Stimulated activated CD4-positive, alpha-beta T cell treated with anti-CD3 and anti-CD28 coated beads, Interleukin-1b, Interleukin-23, amount 100 ng/mL, for 4 hours (primary cell): ENCODE measurements at regions not wholly inside any gene's neighbourhood (a gene's known extent, or its start where the extent isn't known, plus 50 kb on each side); places are given as distances from the start of the nearest gene placed in this dataset.
"Not testable (repeated sequence)": the region's sequence is repeated elsewhere in the genome, so short reads cannot be mapped to it uniquely, and the experiment has no call there.

ENCODE experiments used
- DNase-seq, 2 donors: peaks; one replicate each; pipeline ENCODE4 v3.0.0-alpha.2; 2020; ENCODE audit warnings: low read depth in 2 of 2

DNA sequence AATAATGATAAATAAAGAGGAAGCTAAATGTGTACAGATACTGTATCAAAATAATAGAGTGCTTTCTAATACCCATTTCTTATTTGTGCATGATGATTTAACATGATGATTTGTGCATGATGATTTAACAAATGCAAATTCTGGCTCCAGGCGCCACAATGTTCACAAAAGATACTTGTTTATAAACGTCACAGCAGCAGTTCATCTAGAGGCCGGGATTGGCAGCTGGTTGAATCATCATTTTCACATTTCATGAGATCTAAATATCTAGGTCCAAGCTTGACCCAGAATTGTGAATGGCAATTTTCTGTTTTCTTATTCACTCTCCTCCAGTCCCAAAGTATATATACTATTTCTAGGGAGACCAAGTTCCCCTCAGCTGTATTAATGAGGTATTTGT lies 322.0 kb downstream of the SUCLG1 start:
- no peak for DNase-seq

DNA sequence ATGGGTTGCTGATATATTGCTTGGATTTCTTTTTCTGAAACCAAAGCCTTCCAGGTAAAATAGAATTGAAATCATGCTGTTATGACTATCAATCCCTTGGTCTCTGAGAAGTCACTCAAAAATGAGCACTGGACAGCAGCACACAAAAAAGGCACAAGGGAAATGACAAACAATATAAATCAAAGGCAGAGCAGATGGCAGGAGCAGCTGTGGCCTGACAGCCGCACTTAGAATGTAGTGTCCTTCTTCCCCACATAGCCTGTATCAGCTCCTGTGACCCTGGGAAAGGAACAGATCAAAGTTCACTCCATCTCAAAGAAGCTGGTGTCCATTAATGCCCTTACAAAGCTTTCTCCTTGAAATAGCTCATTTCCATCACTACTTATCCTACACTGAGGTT lies 326.7 kb downstream of the SUCLG1 start:
- no peak for DNase-seq

DNA sequence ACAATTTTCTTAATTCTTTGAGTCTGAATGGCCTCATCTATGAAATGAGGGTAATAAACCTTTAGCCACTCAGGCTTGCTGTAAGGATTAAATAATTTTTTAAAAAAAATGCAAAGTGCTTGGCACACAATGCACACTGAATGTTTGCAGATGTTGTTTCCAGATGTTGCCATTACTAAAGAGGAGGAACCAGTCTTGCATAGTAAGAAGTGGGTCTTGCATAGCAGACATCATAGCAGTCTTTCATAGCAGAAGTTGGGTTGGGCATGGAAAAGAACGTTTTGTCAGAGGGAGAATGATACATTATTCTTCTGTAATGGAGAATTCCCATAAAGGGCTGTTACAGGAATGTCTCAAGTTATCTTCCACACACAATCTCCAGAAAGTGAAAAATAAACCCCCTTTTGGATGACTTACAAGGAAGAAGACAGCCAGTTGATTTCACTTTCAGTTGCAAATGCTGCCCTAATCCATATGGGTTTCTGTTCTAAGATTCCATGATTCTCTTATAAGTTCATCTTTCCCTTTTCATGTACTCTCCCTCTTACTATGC lies 327.7 kb downstream of the SUCLG1 start:
- DNase-seq, result no peak

DNA sequence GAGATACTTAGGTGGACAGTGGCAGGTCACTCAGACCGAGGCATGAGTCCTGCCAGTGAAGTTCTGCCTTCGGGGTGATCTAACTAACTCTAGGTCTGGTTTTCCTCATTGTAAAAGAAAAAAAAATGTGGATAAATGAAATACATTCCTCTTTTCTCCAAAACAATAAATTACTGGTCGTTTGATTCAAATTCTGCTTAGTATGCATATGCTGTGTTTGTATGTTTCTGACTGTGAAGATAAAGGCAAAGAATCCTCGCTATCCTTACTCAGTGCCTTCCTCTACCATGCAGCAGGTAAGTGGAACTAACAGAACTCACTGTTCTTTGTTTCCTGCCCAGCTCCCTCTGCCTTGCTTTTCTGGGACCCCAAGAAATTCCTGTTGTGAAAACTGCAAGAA lies 330.1 kb downstream of the SUCLG1 start:
- DNase-seq, result no peak

DNA sequence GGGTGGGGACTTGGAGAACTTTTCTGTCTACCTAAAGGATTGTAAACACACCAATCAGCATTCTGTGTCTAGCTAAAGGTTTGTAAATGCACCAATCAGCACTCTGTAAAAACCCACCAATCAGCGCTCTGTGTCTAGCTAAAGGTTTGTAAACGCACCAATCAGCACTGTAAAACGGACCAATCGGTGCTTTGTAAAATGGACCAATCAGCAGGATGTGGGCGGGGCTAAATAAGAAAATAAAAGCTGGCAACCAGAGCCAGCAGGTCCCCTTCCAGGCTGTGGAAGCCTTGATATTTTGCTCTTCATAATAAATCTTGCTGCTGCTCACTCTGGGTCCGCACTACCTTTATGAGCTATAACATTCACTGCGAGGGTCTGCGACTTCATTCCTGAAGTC lies 331.3 kb downstream of the SUCLG1 start:
- not testable (repeated sequence) for DNase-seq

DNA sequence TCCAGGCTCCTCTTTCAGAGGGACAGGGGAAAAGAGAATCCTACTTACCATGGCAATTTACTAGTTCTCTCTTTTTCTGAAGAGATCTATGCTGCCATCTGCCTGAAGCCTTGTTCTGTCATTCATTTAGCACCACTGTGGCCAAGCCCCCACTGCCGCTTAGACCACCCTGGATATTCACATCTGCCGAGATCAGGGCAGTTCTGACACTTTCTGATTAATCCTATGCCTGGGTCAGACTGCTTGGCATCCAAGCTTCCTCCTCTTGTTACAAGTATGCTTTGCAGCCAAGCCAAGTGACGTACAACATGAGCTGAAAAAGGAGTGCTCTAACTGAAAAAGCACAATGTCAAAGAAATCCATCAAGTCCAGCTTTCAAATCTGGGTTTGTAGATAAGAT lies 332.6 kb downstream of the SUCLG1 start:
- no peak for DNase-seq

DNA sequence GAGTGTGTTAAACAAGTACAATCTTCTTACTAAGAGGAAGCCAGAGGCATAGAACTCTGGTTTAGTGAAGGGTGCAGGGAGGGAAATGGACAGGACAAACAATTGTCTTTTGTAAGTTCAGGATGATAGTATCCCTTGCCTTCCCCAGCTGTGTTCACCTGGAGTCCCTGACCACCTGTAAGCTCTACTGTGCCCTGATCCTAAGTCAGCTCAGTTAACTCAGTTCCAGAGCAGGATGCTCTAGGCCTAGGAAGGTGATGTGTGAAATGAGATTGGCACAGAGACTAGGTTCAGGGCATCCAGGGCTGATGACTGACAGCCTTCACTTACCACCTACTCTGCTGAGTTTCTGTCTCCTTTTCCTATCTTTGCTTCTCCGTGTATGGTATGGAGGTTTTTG lies 333.0 kb downstream of the SUCLG1 start:
- no peak for DNase-seq

DNA sequence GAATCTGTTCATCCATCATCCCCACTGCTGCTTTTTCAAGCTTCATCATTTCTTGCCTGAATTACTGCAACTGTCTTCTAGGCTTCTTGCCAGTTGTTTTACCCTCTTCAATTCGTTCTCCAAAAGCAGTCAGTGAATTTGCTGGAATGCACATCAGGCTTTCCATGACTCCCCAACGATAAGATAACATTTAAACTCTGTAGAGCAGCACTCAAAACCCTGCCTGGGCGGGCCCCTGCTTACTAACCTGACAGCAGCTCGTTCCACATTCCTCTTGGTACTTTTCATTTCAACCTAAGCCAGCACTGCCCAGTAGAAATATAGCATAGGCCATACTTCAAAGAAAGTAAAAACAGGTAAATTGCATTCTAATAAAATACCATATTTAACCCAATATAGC lies 342.9 kb downstream of the SUCLG1 start:
- no peak for DNase-seq

DNA sequence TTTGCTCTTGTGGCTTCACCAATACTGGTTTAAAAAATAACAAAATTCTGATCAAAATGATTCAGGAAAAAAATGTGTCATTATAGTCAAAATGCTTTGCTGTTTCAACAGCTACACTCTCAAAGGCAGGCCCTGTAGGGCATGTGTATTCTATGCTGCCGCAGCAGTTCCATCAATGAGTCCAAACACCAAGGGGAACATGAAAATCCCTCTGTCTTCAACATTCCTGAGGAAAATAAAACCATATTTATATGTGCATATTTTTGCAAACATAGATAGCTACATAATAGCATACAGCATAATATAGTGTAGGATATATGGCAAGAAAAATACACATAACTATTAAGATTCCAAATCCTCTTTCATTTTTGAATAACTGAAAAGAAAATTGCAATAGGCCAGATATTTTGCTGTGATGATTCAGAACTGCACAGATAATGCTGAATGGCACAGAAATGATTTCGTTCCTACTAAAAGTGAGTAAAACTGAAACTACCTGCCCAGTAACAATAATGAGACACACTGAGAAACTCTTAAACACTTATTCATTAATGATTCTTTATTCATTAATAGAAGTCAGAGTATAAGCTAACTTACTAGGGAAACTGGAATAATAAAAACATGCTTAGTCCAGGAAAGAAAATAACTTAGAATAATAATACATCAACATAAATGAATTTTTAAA lies 343.8 kb downstream of the SUCLG1 start:
- DNase-seq, result no peak

DNA sequence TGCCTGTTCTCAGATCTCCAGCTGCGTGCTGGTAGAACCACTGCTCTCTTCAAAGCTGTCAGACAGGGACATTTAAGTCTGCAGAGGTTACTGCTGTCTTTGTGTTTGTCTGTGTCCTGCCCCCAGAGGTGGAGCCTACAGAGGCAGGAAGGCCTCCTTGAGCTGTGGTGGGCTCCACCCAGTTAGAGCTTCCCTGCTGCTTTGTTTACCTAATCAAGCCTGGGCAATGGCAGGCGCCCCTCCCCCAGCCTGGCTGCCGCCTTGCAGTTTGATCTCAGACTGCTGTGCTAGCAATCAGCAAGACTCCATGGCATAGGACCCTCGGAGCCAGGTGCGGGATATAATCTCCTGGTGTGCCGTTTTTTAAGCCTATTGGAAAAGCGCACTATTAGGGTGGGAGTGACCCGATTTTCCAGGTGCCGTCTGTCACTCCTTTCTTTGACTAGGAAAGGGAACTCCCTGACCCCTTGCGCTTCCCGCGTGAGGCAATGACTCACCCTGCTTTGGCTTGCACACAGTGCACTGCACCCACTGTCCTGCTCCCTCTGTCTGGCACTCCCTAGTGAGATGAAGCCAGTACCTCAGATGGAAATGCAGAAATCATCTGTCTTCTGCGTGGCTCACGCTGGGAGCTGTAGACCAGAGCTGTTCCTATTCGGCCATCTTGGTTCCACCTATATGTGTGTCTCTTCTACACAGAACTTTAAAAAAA lies 355.1 kb downstream of the SUCLG1 start:
- not testable (repeated sequence) for DNase-seq

DNA sequence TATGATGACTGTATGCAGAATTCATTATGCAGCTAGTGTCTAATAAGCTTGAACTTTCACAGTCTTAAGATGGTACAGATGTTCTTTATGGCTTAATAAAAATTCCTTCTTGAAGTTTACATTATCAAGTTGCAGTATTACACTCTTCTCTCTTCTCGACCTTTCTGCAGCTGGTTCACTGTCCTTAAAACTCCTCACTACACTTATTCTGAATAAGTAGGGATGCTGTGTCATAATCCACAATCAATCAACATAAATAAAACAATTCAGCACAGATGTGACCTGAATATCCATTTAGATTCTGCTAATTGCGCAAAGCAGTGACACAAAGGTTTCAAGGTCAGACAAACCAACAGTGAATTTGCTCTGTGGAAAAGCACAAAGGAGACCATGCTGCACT lies 356.8 kb downstream of the SUCLG1 start:
- DNase-seq, result no peak

DNA sequence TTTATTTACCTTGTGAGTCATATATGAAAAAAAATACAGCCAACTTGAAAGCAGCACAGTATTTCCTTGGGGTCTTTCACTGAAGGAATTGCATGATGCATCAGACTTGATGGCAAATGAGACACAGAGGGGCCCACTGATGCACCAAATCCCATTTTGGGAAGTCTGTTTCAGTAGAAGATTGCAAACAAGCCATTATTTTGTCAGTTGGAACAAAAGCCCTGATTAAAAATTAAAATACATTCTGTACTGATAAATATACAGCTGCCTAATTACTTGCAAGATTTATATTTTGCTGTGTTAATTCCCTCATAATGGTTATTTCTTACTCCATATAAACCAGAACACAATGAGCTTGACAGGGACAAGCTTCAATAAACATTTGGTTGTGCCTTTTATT lies 370.4 kb downstream of the SUCLG1 start:
- DNase-seq, result no peak

DNA sequence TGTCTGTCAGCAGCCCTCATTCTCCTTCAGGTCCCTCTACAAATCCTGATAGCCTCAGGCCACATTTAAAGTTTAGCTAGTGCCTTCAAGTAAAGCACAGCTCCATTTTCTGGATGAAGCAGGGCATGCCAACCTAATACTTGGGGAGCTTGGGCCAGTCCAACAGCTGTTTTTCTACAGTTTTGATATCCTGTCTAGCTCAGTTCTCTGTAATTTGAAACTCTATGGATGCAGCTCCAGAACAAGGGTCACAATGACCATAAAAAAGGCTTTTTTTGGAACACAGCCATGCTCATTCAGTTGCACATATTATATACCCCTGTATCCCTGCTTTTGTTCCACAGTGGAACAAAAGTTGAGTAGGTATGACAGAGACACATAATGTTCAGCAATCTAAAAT lies 373.5 kb downstream of the SUCLG1 start:
- DNase-seq, result no peak

DNA sequence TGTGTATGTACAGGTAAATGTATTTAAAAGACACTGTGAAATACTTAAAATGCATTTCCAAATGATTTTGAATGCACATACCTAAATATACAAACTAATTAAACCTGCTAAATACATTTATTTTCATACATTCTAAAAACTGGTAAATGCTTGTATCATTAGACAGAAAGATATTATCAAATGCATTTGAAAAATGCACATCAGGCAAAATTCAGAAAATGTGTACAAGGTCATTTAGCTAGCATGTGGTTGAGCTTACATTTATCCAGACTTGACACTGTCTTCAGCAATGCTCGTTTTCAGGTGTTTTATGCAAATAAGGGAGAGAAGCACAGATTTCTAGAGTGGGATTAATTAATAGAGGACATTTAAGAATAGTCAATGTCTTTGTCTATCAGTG lies 374.2 kb downstream of the SUCLG1 start:
- DNase-seq, result no peak

DNA sequence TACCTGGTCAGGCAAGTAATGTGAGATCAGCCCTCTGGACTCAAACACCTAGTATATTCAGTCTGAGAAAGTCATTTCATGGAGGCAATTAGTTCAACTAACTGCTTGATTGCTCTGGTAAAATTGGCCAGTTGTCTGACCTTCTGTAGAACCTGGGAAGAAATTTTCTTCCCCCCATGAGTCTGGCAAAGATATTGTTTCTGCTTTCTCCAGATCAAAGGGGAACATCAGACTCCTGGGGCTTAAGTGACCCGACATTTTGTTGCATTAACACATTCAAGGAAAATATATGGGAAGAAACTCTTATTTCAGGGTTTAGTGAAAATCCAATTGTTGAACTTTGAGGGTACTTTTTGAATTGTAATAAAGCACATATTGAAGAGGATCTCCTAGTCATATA lies 375.1 kb downstream of the SUCLG1 start:
- no peak for DNase-seq

DNA sequence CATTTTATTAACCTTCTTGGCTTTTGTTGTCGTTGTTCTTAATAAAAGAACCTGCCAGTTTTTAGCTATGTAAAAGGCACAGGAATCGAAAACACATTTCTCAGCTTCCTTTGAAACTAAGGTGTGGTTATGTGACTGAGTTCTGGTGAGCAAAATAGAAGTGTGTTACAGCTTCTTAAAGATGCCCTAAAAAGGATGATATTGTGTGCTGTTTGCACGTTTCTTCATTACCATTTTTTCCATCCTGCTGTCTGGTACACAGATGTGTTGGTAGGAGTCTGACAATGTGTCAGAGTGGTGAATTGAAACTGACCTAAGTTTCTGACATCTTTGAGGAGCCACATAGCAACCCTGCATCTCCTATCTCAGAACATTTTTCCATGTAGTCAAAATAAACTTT lies 380.6 kb downstream of the SUCLG1 start:
- DNase-seq, result no peak

DNA sequence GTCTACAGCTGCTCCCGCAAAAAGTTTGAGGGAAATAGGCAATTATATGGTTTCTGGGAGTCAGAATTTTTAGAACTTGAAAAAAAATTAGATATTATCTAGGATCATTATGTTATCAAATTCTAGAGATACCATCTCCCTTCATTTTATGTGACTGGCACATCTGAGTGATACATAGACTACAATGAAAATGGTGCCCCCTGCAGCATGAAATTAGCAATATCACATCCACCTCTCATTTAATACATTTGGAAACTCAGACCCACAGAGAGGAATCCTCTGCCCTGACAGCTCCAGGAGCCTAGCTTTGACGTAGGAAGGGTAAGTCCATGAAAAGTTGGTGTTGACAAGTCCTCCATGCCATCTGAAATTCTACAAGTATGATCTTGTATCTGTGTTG lies 381.6 kb downstream of the SUCLG1 start:
- no peak for DNase-seq

DNA sequence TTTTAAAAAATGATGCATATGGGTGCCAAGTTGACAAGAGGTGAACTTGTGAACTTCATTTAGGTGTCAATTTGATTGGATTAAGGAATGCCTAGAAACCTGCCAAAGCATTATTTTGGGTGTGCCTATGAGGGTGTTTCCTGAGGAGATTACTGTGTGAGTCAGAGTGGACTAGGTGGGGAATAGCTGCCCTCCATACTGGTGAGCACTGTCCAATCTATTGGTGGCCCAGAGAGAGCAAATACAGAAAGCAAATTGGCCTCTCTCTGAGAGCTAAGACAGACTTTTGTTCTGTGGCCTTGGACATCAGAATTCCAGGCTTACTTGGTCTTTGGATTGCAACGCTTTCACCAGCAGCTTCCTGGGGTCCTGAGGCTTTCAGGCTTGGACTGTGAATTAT lies 388.0 kb downstream of the SUCLG1 start:
- no peak for DNase-seq

DNA sequence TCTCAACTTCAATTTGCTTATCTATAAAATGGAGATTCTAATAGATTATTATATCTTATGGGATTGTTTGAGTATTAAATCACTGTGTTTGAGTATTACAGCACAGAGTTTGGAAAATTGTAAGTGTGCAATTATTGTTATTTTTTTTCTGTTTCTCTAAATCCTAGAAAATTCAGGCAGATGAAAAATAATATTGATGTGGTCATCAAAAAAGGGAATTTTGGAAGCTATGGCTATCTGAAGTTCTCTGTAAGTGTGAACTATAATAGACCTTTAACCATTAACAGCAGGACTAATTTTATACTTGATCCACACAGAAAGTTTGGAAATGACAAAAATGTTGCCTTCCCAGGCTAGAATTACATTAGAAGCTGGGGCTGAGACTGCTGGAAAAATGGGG lies 393.2 kb downstream of the SUCLG1 start:
- no peak for DNase-seq

DNA sequence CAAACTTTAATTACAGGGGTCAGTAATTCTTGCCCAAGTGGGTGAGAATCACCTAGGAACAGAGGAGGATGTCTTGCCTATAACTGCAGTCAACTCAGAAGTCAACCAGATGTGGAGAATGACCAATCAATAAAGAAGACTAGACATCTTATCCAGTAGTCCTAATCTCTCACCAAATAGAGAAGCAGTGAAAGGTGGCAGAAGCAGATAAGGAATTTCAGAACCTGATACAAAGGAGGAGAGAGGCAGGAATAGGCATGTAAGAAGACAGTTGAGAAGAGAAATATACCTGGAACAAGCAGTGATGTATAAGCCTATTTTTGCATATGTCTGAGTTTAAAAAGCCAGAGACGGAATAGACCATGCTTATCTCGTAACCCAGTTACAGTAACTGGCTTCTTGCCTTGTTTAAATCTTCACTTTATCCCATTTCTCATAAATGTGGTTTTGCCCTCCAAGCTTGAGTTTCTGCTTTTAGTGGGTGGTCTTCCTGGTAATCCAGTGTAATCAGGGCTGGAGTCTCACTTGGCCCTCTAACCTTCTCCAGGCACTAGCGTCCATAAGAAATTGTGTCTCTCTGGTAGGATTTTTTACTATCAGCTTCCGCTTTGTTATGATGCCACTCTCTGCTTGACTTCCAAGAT lies 401.0 kb downstream of the SUCLG1 start:
- DNase-seq, result no peak

DNA sequence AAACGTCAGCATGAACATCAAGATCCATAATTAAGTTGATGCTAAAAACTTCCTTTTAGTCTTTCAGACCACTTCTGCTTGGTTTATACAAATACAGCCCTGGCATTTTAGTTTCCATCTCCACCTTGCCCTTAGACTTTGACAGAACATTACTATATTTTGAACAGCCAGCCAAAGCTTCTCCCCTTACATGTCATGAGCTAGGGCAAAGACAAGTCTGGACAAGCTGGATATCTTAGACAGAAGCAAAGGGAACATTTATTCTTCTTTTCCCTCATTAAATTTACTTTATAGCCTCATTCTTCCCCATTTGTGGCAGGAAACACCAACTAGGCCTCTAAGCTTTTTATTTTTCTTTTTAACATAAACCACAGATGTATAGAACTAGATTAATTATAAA lies 403.3 kb downstream of the SUCLG1 start:
- DNase-seq, result no peak

DNA sequence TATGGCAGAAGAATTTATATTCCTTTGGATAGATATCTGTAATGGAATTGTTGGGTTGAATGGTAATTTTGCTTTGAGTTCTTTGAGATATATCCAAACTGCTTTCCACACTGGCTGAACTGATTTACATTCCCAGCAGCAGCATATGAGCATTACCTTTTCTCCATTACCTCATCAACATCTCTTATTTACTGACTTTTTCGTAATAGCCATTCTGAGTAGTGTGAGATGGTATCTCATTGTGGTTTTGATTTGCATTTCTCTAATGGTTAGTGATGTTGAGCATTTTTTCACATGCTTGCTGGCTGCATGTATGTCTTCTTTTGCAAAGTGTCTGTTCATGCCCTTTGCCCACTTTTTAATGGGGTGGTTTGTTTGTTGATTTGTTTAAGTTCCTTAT lies 404.5 kb downstream of the SUCLG1 start:
- not testable (repeated sequence) for DNase-seq

DNA sequence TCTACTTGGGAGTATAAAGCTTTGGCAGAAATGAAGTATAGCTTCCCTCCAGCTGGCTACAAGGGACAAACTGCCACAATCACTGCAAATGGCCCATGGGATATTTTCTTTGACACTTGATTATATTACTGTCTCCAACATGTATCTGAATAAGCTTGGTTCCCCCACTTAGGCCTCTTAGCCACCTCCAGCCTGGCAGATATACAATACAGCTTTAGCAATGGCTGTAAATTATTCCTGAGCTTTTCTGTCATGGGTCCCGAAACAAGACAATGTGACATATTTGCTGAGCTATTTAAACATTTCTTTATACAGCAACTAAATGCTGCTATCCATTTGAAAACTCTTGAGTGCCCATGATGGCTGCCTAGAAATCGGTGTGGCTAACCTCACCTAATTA lies 406.2 kb downstream of the SUCLG1 start:
- no peak for DNase-seq
